ENCODE measurements at regions not wholly inside any gene's neighbourhood (a gene's known extent, or its start where the extent isn't known, plus 50 kb on each side); places are given as distances from the start of the nearest gene placed in this dataset.
"Not testable (repeated sequence)": the region's sequence is repeated elsewhere in the genome, so short reads cannot be mapped to it uniquely, and the experiment has no call there.

DNA sequence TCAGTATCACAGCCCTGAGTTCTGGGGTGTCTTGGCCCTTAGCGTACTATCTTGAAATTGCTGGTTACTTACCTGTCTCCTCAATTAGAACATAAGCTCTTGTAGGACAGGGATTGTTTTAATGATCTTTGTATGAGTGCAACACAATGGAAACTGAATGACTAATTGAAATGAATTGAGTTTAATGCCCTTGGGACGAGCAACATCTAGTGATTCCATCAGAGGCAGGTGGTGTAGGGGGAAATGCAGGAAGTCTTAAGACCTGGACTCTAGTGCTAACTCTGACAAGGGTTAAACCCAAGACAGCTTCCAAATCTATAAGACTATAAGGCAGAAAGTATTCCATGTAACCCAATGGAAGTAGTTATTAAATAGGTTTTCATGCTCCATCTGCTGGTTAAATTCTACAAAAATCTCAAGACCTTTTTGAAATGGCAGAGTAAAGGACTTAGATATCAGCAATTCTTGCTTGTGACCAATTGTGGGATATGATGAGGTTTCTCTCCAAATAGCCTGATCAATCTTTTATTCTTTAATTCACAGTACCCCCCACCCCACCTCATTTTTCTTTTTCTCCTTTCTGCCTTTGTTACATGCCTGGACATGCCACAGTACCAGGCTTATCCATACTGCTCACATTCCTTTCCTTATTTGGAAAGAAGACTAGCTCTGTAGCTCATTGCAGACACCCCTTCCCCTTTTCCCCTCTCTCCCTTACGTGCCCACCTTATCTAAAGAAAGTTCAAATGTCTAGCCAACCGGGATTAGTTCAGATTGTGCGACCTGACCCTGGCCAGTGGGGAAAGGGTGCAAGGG lies 340.8 kb downstream of the PAPSS1 start:
- DNase-seq (ENCODE audit: low spot score): no peak
- Histone ChIP-seq H3K27ac (no peak overlapping the region), H3K4me3 (no peak overlapping the region)
- TF ChIP-seq, protein P1, sequence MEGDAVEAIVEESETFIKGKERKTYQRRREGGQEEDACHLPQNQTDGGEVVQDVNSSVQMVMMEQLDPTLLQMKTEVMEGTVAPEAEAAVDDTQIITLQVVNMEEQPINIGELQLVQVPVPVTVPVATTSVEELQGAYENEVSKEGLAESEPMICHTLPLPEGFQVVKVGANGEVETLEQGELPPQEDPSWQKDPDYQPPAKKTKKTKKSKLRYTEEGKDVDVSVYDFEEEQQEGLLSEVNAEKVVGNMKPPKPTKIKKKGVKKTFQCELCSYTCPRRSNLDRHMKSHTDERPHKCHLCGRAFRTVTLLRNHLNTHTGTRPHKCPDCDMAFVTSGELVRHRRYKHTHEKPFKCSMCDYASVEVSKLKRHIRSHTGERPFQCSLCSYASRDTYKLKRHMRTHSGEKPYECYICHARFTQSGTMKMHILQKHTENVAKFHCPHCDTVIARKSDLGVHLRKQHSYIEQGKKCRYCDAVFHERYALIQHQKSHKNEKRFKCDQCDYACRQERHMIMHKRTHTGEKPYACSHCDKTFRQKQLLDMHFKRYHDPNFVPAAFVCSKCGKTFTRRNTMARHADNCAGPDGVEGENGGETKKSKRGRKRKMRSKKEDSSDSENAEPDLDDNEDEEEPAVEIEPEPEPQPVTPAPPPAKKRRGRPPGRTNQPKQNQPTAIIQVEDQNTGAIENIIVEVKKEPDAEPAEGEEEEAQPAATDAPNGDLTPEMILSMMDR (IDR thresholded peaks at IDR 0.05): no peak

DNA sequence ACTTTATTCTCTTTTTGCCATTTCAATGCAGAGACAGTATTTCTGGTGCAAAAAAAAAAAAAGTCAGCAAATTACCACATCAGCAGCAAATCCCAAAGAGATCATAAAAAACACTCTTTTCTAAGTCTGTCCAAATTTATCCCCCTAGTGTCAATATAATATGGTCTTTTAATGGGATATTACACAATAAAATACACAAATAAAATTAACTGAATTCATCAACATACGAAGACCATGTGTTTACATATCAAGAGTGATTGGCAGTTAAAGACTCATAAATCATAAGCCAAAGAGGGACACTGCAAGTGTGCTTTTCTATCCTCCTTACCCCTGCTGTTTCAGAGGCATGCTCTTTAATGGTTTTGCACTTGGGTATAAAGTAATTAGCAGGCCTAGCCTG lies 340.2 kb upstream of the DKK2 start:
- DNase-seq (ENCODE audit: low spot score): no peak
- TF ChIP-seq, protein P1 (IDR thresholded peaks at IDR 0.05): no peak
- H3K4me3 ChIP-seq: no peak overlapping the region
- H3K27ac ChIP-seq: no peak overlapping the region

DNA sequence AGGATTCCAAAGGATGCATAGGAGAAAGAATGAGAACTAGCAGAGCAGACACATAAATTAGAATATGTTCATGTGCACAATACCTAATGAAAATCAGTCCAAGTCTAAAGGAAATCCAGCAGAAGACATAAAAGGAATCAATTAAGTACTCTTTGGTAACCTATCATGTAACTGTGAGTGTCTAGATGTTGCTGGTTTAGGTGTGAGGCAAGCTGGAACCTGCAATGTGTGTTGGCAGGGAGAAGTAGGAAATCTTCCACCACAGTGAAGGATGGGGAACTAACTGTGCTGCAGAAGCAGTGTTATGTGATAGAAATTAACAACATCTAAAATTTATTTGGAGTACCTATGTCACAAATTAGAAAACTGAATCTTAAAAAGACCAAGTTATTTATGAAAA lies 330.8 kb upstream of the DKK2 start:
- Histone ChIP-seq H3K4me3 (no peak overlapping the region), H3K27ac (no peak overlapping the region)
- no peak for DNase-seq (ENCODE audit: low spot score)
- TF ChIP-seq, protein P1 (IDR thresholded peaks at IDR 0.05): no peak

DNA sequence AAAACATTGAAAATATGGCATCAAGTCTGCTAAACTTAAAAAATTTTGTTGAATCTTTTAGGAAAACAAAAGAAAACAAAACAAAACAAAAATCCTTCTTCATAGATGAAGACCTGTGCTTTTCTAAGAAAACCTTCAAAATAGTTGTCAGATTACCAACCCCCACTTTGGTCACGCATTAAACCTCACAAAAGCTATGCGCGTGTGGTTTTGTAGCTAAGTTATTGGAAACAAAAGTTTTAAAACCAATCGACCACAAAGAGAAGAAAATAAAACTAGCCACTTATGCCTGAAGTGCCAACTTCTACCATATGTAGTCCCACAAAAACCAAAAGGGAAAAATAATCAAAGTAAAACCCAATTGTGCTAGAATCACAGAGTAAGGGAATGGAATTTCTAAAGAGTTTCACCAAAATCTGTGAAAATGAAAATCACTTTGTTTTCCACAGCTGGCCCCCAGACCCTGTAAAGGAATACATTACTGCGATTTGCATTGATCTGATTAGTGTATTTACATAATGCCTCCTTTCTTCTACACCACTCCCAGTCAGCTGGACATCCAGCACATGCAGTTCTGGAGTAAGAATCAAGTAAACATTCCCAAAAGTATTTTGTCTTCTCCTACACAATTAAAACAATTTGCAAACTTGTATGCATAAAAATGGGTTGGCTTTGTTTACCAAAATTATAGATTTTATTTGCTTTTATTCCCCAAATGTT lies 330.1 kb upstream of the DKK2 start:
- TF ChIP-seq, protein P1 (IDR thresholded peaks at IDR 0.05): no peak
- no peak overlapping the region for H3K4me3 ChIP-seq
- DNase-seq (ENCODE audit: low spot score): no peak

DNA sequence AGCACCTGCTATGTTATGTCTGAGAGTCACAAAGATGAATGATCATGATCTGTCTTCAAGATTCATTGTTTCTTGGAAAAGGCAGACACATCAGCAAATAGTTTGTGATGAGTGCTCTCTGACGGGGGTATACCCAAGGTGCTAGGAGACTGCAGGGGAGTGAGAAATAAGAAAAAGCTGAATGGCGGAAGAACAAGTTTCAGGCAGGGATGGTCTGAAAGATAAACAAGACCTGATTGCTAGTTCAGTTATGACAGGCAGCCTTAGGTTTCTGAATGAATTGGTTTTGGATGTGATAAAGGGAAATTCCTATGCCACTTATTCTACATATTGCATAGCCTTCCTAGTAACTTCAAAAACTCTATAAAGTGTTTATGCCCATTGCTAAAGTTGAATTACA lies 327.0 kb upstream of the DKK2 start:
- TF ChIP-seq, protein P1 (IDR thresholded peaks at IDR 0.05): no peak
- no peak for DNase-seq (ENCODE audit: low spot score)
- Histone ChIP-seq H3K27ac (no peak overlapping the region), H3K4me3 (no peak overlapping the region)

More for the DNA sequence above, 330.1 kb upstream of the DKK2 start:
- no peak overlapping the region for H3K27ac ChIP-seq

DNA sequence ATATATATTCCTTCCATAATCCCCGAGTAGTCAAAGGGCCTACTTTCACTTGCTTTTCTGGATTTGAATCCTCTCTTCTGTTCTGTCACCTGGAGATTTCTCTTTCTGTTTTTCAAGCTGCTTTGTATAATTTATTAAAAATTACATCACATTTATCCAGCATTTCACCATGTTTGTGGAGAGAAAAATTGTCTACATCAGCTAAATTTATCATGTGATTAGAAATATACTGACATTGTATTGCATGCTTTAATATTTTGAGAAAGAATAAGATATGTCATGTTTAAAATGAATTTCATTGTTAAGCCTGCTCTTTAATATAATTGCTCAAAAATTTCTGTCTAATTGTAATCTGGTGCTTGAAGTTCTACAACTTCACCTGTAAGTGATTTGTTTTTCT lies 323.1 kb upstream of the DKK2 start:
- H3K27ac ChIP-seq: no peak overlapping the region
- no peak overlapping the region for H3K4me3 ChIP-seq
- no peak for DNase-seq (ENCODE audit: low spot score)
- TF ChIP-seq, protein P1 (IDR thresholded peaks at IDR 0.05): no peak

DNA sequence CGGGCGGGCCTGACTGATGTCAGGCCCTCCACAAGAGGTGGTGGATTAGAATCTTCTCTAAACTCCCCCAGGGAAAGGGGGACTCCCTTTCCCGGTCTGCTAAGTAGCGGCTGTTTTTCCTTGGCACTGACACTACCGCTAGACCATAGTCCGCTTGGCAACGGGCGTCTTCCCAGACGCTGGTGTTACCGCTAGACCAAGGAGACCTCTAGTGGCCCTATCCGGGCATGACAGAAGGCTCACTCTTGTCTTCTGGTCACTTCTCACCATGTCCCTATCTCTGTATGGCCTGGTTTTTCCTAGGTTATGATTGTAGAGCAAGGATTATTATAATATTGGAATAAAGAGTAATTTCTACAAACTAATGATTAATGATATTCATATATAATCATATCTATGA lies 318.2 kb upstream of the DKK2 start:
- DNase-seq (ENCODE audit: low spot score); H3K4me3 ChIP-seq; H3K27ac ChIP-seq: not testable (repeated sequence)

Measured in coronary artery (tissue), 2 donors.